ENCODE measurements at regions not wholly inside any gene's neighbourhood (a gene's known extent, or its start where the extent isn't known, plus 50 kb on each side); places are given as distances from the start of the nearest gene placed in this dataset.

GRCh38 chr5:179431221-179431824 lies 86.1 kb upstream of the ADAMTS2 start:
- FAIRE-seq (no peak), DNase-seq (ENCODE audit: insufficient read length, low spot score) (no peak)

DNA sequence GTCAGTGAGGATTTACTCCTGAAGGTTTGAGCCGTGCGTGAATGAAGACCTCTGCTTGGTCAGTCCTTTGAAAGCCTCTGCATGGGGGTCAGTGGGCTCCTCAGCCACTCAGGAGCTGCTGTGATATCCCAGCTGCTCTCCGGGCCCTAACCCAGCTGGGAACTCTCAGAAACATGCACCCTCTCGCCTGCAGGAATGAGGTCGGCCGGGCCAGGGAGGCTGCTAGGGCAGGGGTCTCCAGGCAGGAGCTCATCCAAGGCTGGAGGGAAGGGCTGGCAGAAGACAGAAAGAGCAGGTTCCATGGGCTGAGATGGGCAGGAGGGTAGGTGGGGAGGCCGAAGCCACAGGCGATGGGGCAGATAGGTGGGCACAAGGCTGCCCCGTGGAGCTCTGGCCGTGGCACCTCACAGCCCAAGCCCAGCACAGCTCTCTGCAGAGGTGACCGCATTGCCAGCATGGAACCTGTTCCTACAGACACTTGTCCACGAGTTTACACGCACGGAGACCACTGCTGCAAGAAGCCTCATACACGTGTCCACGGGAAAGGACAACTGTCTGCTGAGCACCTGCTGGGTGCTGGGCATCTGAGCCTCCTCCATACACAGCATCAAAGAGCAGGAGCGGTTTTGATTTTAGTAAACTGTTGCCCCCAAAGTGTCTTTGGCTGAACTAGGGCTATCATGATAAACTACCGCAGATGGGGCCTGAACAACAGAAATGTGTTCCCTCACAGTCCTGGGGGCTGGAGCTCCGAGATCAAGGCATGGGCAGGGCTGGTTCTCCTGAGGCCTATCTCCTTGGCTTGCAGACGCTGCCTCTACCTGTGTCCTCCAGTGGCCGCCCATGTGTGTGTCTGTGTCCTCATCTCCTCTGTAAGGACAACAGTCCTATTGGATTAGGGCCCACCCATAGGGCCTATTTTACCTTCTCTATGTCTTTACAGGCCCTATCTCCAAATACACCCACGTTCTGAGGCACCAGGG lies 85.2 kb upstream of the ADAMTS2 start:
- FAIRE-seq (no peak), DNase-seq (ENCODE audit: insufficient read length, low spot score) (no peak)

- no peak for FAIRE-seq
- no peak for DNase-seq (ENCODE audit: insufficient read length, low spot score)
Observed at GRCh38 chr5:179427676-179428056, 82.4 kb upstream of the ADAMTS2 start.

GRCh38 chr5:179427032-179427675 lies 81.9 kb upstream of the ADAMTS2 start:
- DNase-seq (ENCODE audit: insufficient read length, low spot score) (no peak), FAIRE-seq (no peak)

- DNase-seq (ENCODE audit: insufficient read length, low spot score) (no peak), FAIRE-seq (no peak)
Observed at GRCh38 chr5:179422908-179423481, 77.7 kb upstream of the ADAMTS2 start.

DNA sequence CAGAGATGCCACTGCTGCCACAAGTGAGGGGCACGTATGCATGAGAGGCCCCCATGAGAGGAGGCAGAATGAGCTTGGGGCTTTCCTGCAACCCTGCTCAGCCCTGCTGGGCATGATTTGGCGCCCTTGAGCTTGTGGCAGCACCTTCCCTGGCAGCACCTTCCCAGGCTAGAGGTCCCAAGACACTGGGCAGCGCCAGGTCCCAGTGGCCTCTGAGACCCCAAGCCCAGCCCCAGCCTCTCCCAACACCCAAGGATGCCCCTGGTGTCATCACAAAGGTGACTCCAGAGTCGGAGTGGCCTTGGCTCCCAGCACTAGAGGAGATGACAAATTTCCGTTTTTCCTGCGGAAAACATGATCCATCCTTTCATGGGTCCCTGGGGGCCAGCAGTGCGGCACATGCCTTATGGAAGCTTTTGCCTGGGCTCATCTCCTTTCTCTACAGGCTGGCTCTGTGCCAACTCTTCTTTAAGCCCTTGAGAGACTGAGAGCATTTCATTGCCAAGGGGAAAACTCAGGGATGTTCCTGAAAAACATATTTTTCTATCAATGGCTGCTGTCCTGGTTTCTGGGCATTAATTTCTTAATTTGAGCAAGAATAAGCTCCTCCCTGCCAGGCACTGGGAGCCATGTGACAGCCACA lies 77.1 kb upstream of the ADAMTS2 start:
- FAIRE-seq, result no peak
- DNase-seq (ENCODE audit: insufficient read length, low spot score), result no peak

GRCh38 chr5:179421144-179421901 lies 76.1 kb upstream of the ADAMTS2 start:
- no peak for FAIRE-seq
- DNase-seq (ENCODE audit: insufficient read length, low spot score), result no peak

DNA sequence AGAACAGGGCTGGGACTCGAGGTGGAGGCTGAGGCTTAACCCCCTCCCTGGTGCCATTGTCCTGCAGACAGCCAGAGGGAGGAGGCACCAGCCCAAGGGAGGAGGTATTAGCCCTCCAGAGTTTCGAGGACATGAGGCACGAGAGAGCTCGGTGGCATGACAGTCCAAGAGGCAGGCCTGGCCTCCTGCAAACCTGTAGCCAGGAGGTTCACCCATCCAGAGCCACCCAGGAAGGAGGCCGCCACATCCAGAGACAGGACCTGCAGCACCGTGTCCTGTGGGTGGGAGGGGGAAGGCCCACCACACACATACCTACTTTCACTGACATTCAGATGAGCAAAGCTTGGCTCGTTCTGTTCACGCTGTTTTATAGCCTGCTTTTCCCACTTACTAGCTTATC lies 75.2 kb upstream of the ADAMTS2 start:
- FAIRE-seq, result no peak

DNA sequence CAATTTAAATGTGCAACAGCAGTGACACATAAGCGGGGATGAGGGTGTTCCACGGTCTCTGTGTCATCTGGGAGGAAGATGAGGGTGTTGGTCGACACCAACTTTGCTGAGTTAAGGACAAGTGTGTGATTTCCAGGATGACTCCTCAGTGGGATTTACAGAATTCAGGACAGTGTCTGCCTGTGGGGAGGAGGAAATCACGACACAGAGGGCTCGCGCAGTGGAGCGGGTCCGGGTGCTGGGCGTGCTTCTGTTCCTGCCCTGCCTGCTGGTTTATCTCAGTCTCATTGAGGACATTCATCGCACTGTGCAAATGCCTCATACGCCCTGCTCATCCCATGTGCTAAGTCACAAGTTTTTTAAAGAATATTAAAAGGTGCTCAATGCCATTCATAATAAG lies 73.7 kb upstream of the ADAMTS2 start:
- no peak for DNase-seq (ENCODE audit: insufficient read length, low spot score)
- FAIRE-seq, result no peak

More for the DNA sequence above, 75.2 kb upstream of the ADAMTS2 start:
- DNase-seq (ENCODE audit: insufficient read length, low spot score), result no peak

GRCh38 chr5:179417696-179418095 lies 72.4 kb upstream of the ADAMTS2 start:
- DNase-seq (ENCODE audit: insufficient read length, low spot score) (no peak), FAIRE-seq (no peak)

DNA sequence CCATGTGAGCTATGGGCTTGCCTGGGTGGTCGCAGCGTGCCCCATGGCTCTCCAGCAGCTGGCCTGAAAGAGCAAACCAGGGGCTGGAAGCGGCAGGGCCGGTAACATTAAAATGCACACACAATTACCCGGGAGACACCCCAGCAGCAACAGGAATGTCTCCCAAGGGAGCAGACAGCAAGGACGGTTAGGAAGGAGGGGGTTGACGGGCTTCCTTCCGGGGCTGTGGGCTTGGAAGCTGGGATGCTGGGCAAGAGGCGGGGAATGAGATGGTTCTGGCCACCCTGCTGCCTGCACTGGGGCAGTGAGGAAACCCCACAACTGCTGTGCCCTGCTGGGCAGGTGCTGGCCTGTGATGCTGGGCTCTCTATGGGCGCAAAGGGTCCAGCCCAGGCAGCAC lies 71.8 kb upstream of the ADAMTS2 start:
- DNase-seq (ENCODE audit: insufficient read length, low spot score) (no peak), FAIRE-seq (no peak)

DNA sequence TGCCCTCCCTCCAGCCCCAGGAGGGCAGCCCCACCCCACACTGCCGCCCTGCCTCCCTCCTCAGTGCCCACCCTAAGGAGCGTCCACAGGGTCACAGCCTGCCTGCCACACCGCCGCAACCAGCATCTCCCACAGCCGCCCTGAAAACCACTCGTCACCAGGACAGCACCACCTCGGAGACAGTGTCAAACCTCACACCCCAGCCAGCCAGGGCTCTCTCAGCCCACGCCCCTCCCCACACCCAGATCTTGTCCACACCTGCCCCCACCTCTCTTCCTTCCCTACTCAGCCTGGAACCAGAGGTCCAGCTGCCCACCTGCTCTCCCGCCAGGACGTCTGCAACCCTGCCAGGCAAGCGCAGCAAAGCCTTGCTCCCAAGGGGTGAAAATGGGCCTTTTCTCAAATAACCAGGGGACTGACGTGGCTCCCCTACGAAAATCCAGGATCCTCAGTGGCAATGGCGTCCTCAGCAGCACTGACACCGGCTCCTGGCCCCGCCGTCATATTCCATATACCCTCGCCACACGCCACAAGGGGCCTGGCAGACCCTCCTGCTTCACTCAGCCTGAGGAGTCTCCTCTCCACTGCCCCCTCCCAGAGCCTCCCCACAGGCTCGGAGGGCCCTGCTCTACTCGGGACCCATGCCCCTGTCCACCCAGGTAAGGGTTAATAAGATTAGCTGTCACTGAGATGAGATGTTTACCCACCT lies 71.0 kb upstream of the ADAMTS2 start:
- FAIRE-seq (no peak), DNase-seq (ENCODE audit: insufficient read length, low spot score) (no peak)

- no peak for DNase-seq (ENCODE audit: insufficient read length, low spot score)
- FAIRE-seq, result no peak
Observed at GRCh38 chr5:179415291-179416060, 70.2 kb upstream of the ADAMTS2 start.

- no peak for DNase-seq (ENCODE audit: insufficient read length, low spot score)
Observed at GRCh38 chr5:179414459-179415261, 69.4 kb upstream of the ADAMTS2 start.

DNA sequence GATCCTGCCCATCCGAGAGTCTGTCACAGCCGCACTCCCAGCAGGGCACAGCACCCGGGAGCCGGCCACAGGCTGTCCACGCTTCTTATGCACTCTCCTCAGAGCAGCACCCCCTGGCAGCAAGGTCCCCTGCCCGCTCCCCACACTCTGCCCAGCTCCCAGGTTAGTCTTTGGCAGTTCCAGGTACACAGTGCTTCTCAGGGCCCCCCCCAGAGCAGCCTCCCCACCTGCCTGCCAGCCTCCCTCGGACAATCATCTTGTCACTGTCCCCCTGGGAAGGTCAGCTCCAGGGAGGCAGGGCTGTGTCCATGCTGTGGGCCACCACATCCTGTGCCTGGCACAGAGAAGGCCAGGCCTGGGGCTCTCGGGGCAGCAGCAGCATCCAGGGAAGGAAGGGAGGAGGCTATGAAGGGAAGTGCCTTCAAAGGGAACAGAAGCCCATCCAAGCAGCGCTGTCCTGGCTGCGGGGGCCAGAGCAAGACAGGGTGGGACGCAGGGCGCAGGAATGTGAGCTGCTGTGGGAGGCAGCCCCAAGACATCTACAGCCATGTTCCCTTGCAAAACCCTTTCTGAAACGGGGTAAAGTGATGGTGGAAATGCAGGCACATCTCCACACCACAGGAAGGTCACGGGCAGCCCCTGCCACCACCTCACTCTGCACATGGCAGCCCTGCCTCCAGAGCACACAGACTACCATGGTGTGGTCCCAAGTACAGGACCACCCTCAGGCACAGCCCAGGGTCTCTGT lies 68.6 kb upstream of the ADAMTS2 start:
- FAIRE-seq (no peak), DNase-seq (ENCODE audit: insufficient read length, low spot score) (no peak)

More at GRCh38 chr5:179414459-179415261, 69.4 kb upstream of the ADAMTS2 start:
- no peak for FAIRE-seq

GRCh38 chr5:179413086-179413690 lies 67.9 kb upstream of the ADAMTS2 start:
- FAIRE-seq (no peak), DNase-seq (ENCODE audit: insufficient read length, low spot score) (no peak)

Measured in HTR-8/SVneo (cell line).